WERI-Rb-1 (cell line): ENCODE measurements at regions not wholly inside any gene's neighbourhood (a gene's known extent, or its start where the extent isn't known, plus 50 kb on each side); places are given as distances from the start of the nearest gene placed in this dataset.
A peak's percentile ranks its signal among the peaks of the same experiment; 100 is the strongest.

Experiments used
- DNase-seq: peaks from one replicate; pipeline ENCODE4 v3.0.0-alpha.2; 2020
- H3K27ac ChIP-seq: fragments of 250-450 bp; sonication (Bioruptor Pico); 2 replicates; pipeline ENCODE4 v1.5.1; 2020; ENCODE audit warnings: mild to moderate bottlenecking, moderate library complexity
- H3K27me3 ChIP-seq: fragments of 250-450 bp; sonication (Bioruptor Pico); 2 replicates; pipeline ENCODE4 v1.5.1; 2021; ENCODE audit warnings: mild to moderate bottlenecking, low read depth, moderate library complexity; ENCODE audit not compliant: insufficient read depth, severe bottlenecking
- H3K36me3 ChIP-seq: fragments of 250-450 bp; sonication (Bioruptor Pico); 2 replicates; pipeline ENCODE4 v1.5.1; 2020; ENCODE audit warnings: mild to moderate bottlenecking, moderate library complexity
- H3K4me3 ChIP-seq: 2 replicates; pipeline ENCODE4 v1.5.1; 2011; ENCODE audit warnings: low read depth, mild to moderate bottlenecking, control low read depth, low read length
- H3K9me3 ChIP-seq: fragments of 250-450 bp; sonication (Bioruptor Pico); 2 replicates; pipeline ENCODE4 v1.5.1; 2021; ENCODE audit warnings: mild to moderate bottlenecking, moderate library complexity; ENCODE audit not compliant: severe bottlenecking
- CTCF ChIP-seq: IDR thresholded peaks from 2 replicates; pipeline ENCODE4 v1.5.1; 2011; ENCODE audit warnings: low read depth, mild to moderate bottlenecking, control low read depth, inconsistent platforms, low read length

- Histone ChIP-seq H3K4me3 (no peak overlapping the region), H3K27ac (no peak overlapping the region), H3K9me3 (peaks cover 8% of the 10 kb centered on the region), H3K27me3 (no peaks in the 10 kb centered on the region), H3K36me3 (no peaks in the 10 kb centered on the region)
- TF ChIP-seq CTCF: no peak
- no peak for DNase-seq
These were observed 380.5 kb upstream of the RASGEF1B start for GRCh38 chr4:81852031-81852715.

GRCh38 chr4:81850701-81851100 lies 379.0 kb upstream of the RASGEF1B start:
- DNase-seq: no peak
- H3K27me3 ChIP-seq: no peaks in the 10 kb centered on the region
- TF ChIP-seq CTCF: no peak
- no peaks in the 10 kb centered on the region for H3K36me3 ChIP-seq
- H3K9me3 ChIP-seq: peaks cover 8% of the 10 kb centered on the region
- H3K4me3 ChIP-seq: no peak overlapping the region
- H3K27ac ChIP-seq: no peak overlapping the region

- H3K36me3 ChIP-seq: no peaks in the 10 kb centered on the region
- H3K27ac ChIP-seq: no peak overlapping the region
- DNase-seq: no peak
- no peaks in the 10 kb centered on the region for H3K9me3 ChIP-seq
- no peaks in the 10 kb centered on the region for H3K27me3 ChIP-seq
- no peak overlapping the region for H3K4me3 ChIP-seq
- TF ChIP-seq CTCF: no peak
These were observed 374.1 kb upstream of the RASGEF1B start for GRCh38 chr4:81845761-81846160.

- no peak for DNase-seq
- Histone ChIP-seq H3K27me3 (no peaks in the 10 kb centered on the region), H3K36me3 (no peaks in the 10 kb centered on the region), H3K4me3 (no peak overlapping the region), H3K9me3 (no peaks in the 10 kb centered on the region), H3K27ac (no peak overlapping the region)
- TF ChIP-seq CTCF: no peak
These were observed 373.6 kb upstream of the RASGEF1B start for GRCh38 chr4:81845273-81845672.

GRCh38 chr4:81844717-81845116 lies 373.0 kb upstream of the RASGEF1B start:
- Histone ChIP-seq H3K4me3 (no peak overlapping the region), H3K27ac (peak overlapping the region; percentile 26; the same call in 1 of the 2 replicates), H3K36me3 (no peaks in the 10 kb centered on the region), H3K27me3 (no peaks in the 10 kb centered on the region), H3K9me3 (no peaks in the 10 kb centered on the region)
- DNase-seq: peak; percentile 88
- peak; percentile 51; the same call in 1 of the 2 replicates for TF ChIP-seq CTCF

- no peak for DNase-seq
- no peak for TF ChIP-seq CTCF
- no peaks in the 10 kb centered on the region for H3K9me3 ChIP-seq
- no peak overlapping the region for H3K27ac ChIP-seq
- H3K4me3 ChIP-seq: no peak overlapping the region
- H3K27me3 ChIP-seq: no peaks in the 10 kb centered on the region
- H3K36me3 ChIP-seq: no peaks in the 10 kb centered on the region
These were observed 367.8 kb upstream of the RASGEF1B start for GRCh38 chr4:81839347-81840042.
